ENCODE measurements at regions not wholly inside any gene's neighbourhood (a gene's known extent, or its start where the extent isn't known, plus 50 kb on each side); places are given as distances from the start of the nearest gene placed in this dataset.

- DNase-seq (ENCODE audit: low spot score), result no peak
Observed at GRCh38 chr3:127374086-127375010, 86.5 kb upstream of the PRR20G start.

GRCh38 chr3:127373441-127374085, 85.7 kb upstream of the PRR20G start:
- DNase-seq (ENCODE audit: low spot score), result no peak

- DNase-seq (ENCODE audit: low spot score), result no peak
Observed at GRCh38 chr3:127371846-127372245, 84.0 kb upstream of the PRR20G start.

- DNase-seq (ENCODE audit: low spot score), result no peak
Observed at GRCh38 chr3:127371334-127371733, 83.5 kb upstream of the PRR20G start.

GRCh38 chr3:127370906-127371305, 83.1 kb upstream of the PRR20G start:
- DNase-seq (ENCODE audit: low spot score), result no peak

GRCh38 chr3:127369356-127369935, 81.6 kb upstream of the PRR20G start:
- DNase-seq (ENCODE audit: low spot score), result no peak

- DNase-seq (ENCODE audit: low spot score), result no peak
Observed at GRCh38 chr3:127368186-127369032, 80.6 kb upstream of the PRR20G start.

- DNase-seq (ENCODE audit: low spot score), result no peak
Observed at GRCh38 chr3:127367593-127367992, 79.7 kb upstream of the PRR20G start.

GRCh38 chr3:127366383-127366782, 78.5 kb upstream of the PRR20G start:
- DNase-seq (ENCODE audit: low spot score), result no peak

GRCh38 chr3:127365163-127365798, 77.4 kb upstream of the PRR20G start:
- DNase-seq (ENCODE audit: low spot score), result no peak

- no peak for DNase-seq (ENCODE audit: low spot score)
Observed at GRCh38 chr3:127363891-127364290, 76.0 kb upstream of the PRR20G start.

GRCh38 chr3:127363171-127363570, 75.3 kb upstream of the PRR20G start:
- no peak for DNase-seq (ENCODE audit: low spot score)

- DNase-seq (ENCODE audit: low spot score), result no peak
Observed at GRCh38 chr3:127360647-127361046, 72.8 kb upstream of the PRR20G start.

GRCh38 chr3:127358641-127359040, 70.8 kb upstream of the PRR20G start:
- DNase-seq (ENCODE audit: low spot score), result no peak

- DNase-seq (ENCODE audit: low spot score), result no peak
Observed at GRCh38 chr3:127356381-127356780, 68.5 kb upstream of the PRR20G start.

- DNase-seq (ENCODE audit: low spot score), result no peak
Observed at GRCh38 chr3:127354761-127355160, 66.9 kb upstream of the PRR20G start.

GRCh38 chr3:127352612-127353011, 64.8 kb upstream of the PRR20G start:
- DNase-seq (ENCODE audit: low spot score), result no peak

GRCh38 chr3:127351775-127352350, 64.0 kb upstream of the PRR20G start:
- DNase-seq (ENCODE audit: low spot score), result no peak

GRCh38 chr3:127351321-127351720, 63.5 kb upstream of the PRR20G start:
- DNase-seq (ENCODE audit: low spot score), result no peak

- no peak for DNase-seq (ENCODE audit: low spot score)
Observed at GRCh38 chr3:127350172-127351050, 62.6 kb upstream of the PRR20G start.
